Suppressor macrophage (primary cell): ENCODE measurements at regions not wholly inside any gene's neighbourhood (a gene's known extent, or its start where the extent isn't known, plus 50 kb on each side); places are given as distances from the start of the nearest gene placed in this dataset.
"Not testable (repeated sequence)": the region's sequence is repeated elsewhere in the genome, so short reads cannot be mapped to it uniquely, and the experiment has no call there.

Experiments used
- DNase-seq, 4 experiments: peaks; one replicate each; pipeline ENCODE4 v3.0.0-alpha.2; 2020 to 2022

DNA sequence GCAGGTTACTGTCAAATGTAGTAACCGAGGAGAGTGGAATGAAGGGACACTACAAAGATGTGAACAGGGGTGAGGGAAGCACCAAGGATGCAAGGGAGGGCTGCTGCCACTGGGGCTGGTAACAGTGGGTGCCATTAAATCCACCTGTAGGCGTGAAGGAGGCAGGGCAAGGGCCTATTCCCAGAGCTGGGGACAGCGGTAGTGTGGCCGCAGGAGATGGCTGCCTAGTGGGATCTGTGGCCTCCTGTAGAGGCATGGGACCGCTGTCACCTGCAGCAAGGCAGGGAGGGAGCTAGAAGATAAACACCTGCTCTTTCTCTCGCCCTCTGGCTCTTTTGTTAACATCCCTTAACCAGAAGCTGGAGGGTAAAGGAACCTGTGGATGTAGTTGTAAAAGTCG, 80.5 kb upstream of the CNIH3 start:
- DNase-seq = no peak

DNA sequence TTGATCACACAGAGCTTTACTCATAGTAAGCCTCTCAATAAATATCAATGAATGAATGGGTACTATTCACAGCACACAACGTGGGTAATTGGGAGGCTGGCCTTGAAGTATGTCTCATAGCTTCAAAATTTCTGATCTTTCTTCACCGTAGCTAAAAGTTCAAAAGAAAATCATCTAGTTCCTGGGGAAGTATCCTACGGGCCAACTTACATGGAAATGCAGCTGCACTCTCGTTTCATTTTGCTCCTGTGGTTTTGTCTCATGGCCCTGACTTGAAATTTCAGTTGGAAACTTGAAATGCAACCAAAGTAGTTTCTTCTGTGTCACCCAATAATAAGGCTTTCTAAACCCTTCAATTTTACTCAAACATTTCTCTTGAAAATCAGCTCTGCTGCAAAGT, 76.1 kb upstream of the CNIH3 start:
- peak; percentile 60 to 81 (median 69) for DNase-seq

- DNase-seq = peak in 1 of 4 experiments; percentile 23
Observed at GRCh38 chr1:224540535-224540934, 75.6 kb upstream of the CNIH3 start.

DNA sequence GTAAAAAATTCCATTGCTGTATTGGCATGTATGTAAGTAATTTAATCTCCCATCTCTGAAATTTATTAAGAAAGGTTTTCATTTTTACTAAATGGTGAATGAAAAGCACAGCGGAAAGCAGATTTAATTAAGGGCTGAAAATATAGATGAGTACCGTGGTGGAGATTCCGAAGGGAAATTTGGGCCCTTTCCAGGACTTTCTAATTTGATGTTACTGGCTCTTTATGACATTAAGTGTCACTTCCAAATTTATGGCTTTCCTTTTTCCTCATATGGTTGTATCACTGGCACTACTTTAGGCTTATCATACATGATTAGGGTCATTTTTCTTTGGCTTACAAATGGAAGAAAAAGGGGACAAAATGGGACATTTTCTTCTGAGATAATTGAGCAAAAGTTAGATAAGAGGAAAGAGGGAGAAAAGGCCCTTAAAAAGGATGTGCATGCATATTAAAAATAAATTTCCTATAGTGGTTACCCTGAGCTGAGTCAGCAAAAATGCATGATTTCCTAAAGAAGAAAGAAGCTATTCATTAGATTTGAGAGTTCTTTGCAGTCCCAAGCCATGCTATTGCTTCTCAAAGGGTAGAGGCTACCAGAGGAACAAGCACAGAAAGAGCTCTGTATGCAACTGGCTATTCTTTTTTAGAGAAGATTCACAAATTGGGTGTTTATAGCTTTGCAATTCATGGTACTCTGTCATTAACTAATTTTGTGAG, 74.9 kb upstream of the CNIH3 start:
- peak in 1 of 4 experiments; percentile 32 for DNase-seq

DNA sequence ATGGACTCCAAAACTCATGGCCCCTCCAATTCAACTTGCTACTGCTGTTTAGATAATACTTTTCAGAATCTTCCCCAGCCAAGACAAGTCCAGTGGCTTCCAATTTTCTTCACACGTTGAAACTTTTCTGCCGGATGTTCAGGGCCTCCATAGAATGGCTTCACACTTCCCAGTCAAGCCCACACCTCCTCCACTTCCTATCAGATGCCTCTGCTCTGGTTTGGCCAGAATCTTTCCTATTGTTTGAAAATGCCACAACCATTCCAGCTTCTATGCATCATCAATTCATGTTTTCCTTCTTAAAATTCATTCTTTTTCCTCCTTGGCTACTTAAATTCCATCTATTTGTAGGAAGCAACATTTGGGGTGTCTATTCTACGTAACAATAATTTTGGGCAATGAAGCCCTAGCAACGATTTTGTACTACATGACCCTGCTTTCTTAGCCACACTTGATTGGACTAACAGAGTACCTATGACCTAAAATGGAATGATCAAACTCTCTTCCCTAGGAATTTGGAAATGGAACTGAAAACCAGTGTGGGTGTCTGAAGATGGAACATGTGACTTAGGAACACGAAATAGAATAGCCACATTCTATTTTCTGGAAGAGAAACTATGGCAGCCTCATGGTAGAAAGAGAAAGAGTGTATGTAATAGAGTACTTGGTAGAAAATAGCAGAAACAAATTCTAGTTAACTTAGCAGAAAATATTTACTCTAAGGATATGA, 74.1 kb upstream of the CNIH3 start:
- peak in 3 of 4 experiments; percentile 19 to 42 (median 35) for DNase-seq

- peak; percentile 82 to 96 (median 88) for DNase-seq
Observed at GRCh38 chr1:224542783-224543440, 73.2 kb upstream of the CNIH3 start.

DNA sequence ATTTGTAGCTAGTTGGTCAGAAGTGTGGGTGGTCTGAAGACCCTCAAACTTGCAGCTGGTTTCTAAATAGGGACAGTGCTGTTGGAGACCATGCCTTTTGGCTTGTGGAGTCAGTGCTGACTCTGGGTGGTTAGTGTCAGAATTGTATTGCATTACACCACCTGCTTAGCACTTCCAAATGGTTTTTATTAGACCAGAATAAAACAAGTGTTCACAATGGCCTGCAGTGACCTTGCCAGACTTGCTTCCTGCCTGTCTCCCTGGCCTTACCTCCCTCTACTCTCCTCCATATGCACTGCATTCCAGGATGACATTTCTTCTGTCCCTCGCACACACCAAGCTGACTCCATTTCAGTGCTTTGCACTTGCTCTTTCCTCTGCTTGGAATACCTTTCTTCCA, 72.7 kb upstream of the CNIH3 start:
- DNase-seq = no peak

DNA sequence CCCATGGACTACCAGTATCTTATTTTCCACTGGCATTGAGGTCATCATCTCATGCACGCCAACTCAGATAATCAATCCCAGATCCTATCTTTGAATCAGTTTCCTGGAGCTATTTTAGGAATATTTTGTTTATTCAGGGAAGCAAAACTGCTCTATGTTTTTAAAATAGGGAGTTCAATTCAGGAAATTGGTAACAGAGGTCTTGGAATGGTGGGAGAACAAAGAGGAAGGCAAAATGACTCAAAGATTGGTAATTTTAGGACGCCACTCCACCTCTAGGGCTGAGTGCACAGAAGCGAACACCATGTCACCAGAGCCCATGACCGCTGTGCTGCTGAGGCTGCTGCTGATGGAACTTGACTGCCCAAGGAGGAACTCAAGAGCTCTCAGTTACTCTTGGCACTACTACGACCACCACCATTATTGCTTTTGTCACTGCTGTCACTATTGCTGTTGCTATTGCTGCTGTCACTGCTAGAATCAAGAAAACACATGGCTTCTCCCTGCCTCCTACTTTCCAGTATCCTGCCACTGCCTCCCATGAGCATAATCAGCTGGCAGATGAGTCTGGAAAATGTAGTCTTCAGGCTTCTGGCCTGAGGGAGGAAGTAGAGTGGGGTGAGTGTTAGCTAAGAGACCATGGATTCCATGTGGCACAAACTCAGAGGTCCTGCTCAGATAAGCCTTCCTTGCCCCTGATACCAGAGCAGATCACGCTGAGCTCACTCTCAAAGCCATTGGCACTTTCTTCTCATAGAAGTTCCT, 71.6 kb upstream of the CNIH3 start:
- peak; percentile 63 to 80 (median 69) for DNase-seq

- DNase-seq = no peak
Observed at GRCh38 chr1:224545571-224545970, 70.5 kb upstream of the CNIH3 start.

- no peak for DNase-seq
Observed at GRCh38 chr1:224548676-224549075, 67.4 kb upstream of the CNIH3 start.

DNA sequence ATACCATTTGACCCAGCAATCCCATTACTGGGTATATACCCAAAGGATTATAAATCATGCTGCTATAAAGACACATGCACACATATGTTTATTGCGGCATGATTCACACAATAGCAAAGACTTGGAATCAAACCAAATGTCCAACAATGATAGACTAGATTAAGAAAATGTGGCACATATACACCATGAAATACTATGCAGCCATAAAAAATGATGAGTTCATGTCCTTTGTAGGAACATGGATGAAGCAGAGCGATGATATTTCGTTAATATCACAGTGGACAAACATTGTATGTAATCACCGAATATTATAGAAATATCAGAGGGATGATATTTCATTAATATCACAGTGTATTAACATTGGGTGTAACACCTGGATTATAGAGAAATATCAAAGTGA, 64.9 kb upstream of the CNIH3 start:
- DNase-seq = not testable (repeated sequence)

- DNase-seq = no peak
Observed at GRCh38 chr1:224554056-224554455, 62.1 kb upstream of the CNIH3 start.

DNA sequence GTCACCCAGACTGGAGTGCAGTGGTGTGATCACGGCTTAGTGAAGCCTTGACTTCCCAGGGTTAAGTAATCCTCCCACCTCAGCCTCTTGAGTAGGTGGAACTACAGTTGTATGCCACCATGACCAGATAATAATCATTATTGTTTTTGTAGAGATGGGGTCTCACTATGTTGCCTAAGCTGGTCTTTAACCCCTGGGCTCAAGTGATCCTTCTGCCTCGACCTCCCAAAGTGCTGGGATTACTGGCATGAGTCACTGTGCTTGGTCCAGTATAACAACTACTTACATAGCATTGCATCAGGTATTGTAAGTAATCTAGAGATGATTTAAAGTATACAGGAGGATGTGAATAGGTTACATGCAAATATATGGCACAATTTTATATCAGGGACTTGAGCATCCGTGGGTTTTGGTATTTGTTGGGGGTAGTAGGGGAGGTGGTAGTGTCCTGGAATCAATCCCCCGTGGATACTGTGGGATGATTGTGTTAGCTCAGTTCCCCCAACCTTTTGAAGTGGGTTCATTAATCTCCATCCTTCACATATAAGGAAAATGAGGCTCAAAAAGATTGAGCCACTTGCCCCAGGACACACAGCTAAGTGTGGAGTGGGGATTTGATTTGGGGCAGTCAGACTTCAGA, 61.4 kb upstream of the CNIH3 start:
- DNase-seq = peak in 3 of 4 experiments; percentile 38 to 48 (median 39)

- no peak for DNase-seq
Observed at GRCh38 chr1:224558904-224559303, 57.2 kb upstream of the CNIH3 start.

DNA sequence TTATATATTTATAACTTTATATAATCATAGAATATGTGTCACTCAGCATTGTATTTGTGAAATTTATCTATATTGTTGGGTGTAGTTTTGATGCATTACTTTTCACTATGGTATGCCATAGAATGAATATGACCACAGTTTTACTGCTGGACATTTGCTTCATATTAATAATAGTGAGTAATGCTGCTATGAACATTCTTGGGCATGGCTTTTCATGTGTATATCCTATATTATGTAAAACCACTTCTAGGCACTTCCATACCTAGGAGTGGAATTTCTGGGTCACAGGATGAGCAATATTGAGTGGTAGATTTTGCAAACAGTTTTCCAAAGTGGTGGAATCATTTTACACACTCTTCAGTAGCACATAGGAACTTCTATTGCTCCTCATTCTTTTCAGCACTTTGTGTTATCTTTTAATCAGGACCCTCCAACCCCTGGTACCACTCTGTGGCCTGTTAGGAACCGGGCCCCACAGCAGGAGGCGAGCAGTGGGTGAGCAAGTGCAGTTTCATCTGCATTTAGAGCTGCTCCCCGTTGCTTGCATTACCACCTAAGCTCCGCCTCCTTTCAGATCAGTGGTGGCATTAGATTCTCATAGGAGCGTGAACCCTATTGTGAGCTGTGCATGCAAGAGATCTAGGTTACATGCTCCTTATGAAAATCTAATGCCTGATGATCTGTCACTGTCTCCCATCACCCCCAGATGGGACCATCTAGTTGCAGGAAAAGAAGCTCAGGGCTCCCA, 56.0 kb upstream of the CNIH3 start:
- DNase-seq = no peak

DNA sequence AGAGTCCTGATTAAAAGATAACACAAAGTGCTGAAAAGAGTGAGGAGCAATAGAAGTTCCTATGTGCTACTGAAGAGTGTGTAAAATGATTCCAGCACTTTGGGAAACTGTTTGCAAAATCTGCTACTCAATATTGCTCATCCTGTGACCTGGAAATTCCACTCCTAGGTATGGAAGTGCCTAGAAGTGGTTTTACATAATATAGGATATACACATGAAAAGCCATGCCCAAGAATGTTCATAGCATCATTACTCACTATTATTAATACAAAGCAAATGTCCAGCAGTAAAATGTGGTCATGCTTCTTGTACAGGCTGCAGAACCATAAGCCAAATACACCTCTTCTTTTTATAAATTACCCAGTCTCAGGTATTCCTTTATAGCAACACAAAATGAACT, 53.2 kb upstream of the CNIH3 start:
- not testable (repeated sequence) for DNase-seq

DNA sequence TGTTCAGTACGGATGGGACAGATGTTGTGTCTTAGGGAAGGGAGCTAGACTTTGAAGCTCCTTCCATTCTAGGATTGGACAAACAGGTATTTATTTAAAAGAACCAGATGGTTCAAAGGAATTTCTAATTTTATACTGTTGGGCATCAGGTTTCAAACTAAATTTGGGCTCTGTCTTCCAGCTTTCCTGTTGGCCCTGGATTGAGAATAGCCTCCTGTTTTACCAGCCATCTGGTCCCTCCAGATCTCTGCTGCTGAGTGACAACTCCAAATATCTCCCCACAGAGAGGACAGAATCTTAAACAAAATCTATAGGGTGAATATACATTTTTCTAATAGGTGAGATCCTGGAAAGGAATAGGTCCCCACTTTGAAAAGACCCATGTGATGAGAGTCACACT, 52.5 kb upstream of the CNIH3 start:
- no peak for DNase-seq

GRCh38 chr1:224564454-224565084, 51.5 kb upstream of the CNIH3 start:
- DNase-seq = peak; percentile 27 to 54 (median 44)

DNA sequence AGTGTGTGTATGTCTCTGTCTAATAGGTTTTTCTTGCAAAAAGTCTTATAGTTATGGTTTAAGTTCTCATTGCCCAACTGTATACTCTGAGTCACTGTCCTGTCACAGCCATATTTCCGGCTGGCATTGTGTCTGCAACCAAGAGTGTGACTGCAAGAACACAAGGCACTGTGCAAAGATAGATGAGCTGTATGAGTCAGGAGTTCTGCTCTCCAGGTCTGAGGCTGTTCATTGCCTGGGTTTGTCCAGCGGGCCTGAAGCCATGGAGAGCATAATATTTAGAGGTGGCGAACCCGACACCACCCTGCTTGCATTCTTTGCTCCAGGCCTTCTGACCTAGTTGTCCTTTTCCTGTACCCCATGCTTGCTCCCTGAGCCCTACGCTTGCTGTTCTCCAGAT, 50.9 kb upstream of the CNIH3 start:
- DNase-seq = peak; percentile 83 to 94 (median 89)

DNA sequence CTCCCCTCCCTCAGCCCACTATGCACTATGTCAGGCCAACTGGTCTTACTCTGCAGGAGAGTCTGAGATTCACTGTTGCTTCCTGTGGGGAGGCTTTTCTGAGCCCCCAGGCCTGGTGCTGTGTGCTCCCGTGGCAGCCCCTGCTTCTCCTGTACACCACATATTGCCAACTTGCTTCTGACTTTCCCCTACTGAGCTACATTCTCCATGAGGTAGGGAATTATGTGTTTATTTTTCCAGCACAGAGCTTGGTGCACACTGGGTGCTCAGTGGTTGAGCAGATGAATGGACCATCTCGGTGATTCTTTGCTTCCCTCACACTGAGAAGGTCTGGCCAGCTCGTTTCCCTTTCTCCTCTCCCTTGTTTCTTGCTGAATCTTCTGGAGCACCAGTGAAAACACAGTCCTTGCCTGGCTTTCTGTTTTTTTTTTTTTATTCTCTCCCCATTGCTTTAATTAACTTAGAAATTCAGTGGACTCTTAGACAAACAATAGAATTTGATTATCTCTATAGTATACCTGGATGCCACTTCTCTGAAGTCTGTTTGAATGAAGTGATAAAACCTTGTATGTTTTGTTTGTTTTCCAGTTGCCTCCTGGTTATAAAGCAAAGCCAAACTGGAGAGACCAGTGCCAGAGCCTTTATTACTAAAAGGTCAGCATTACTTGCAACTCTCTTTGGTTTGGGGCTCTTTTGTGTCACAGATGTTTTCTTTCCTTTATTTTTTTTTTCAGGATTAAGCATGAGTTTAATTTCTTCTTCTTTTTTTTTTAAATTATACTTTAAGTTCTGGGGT, 50.3 kb upstream of the CNIH3 start:
- DNase-seq = peak in 1 of 4 experiments; percentile 35
